22Rv1 (cell line): ENCODE measurements at regions not wholly inside any gene's neighbourhood (a gene's known extent, or its start where the extent isn't known, plus 50 kb on each side); places are given as distances from the start of the nearest gene placed in this dataset.

ENCODE experiments used
- H3K27ac ChIP-seq: fragments of 450-650 bp; 2 replicates; pipeline ENCODE4 v1.5.1; 2017
- CTCF ChIP-seq: fragments of 450-650 bp; IDR thresholded peaks from 2 replicates; pipeline ENCODE4 v1.5.1; 2017; ENCODE audit warnings: mild to moderate bottlenecking
- ZFX ChIP-seq: fragments of 450-650 bp; IDR thresholded peaks from 2 replicates; pipeline ENCODE4 v1.6.1; 2017; ENCODE audit warnings: antibody characterized with exemption, borderline replicate concordance

DNA sequence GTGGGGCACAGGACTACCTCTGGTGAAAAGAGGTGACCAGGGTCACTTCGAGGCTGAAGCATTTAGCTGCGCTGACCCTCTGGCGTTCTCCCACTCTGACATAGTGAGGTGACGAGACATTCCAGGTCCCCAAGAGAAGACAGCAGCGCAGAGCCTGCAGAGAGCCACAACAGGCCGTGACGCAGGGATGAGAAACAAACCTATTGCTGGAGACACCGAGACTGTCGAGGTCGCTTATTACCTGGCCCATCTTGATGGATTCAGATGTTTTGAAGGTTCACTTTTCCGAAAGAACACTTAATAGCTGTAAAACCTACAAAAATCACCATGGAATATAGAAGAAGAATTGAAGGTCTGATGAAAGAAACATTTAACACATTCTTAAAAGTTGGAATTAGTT lies 466.3 kb downstream of the NR2F2 start:
- H3K27ac ChIP-seq: no peak overlapping the region
- TF ChIP-seq ZFX (no peak), CTCF (no peak)

DNA sequence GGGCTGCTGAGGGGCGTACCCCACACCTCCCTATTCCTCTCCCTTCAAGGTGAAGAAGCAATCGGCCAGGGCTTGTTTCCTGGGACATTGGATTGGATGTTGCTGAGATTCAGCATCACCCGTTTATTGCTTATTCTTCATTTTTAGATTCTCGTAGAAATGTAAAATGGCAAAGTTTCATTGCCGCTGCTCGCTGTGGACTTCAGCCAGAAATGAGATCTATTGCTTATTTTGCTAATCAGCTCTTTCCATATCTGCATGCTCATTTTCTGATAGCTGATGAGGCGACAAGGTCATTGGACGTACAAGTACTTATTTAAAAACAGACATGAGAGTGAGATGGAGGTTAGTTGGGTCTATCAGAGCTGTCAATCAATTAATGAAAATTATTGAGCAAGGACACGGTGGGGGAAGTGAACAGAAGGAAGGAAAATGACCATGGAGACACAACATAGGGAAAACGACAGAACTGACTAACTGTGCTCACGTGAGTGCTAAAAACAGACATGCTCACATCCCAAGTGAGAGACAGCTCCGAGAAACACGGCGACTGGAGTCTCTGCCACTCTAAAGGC lies 471.2 kb downstream of the NR2F2 start:
- TF ChIP-seq ZFX (no peak), CTCF (no peak)
- H3K27ac ChIP-seq: no peak overlapping the region

DNA sequence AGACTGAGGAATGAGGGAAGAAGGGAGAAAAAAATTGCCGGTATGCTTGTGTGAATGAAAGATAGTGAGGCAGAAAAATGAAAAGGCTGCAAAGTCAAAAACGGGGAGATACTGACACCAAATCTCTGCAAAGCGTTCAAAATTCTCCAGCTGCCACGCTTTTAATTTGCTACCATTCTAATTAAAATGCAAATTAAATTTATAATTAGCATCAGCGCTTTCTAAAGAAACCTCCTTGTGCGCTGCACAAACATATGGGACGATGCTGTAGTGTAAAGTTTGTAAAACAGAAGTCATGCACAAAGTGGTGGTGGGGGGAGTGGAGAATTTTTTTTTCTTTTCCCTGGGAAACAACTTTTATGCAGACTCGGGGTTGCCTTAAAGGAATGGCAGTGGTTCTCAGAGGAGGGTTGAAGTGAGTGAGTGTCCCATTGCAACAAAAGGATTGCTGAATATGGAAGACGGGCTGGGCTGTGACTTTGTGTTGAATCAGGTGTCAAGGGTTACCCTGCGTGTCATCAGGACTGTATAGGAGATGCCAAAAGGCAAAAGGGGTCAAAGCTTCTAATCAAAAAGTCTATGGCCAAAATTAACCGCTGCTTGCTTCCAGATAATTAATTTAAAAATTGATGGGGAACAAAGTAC lies 472.2 kb downstream of the NR2F2 start:
- H3K27ac ChIP-seq: no peak overlapping the region
- TF ChIP-seq CTCF: no peak
- no peak for TF ChIP-seq ZFX

GRCh38 chr15:96804754-96805153 lies 474.3 kb downstream of the NR2F2 start:
- TF ChIP-seq CTCF: no peak
- H3K27ac ChIP-seq: no peak overlapping the region

- TF ChIP-seq ZFX: no peak
- TF ChIP-seq CTCF: no peak
- H3K27ac ChIP-seq: no peak overlapping the region
These were observed 476.9 kb downstream of the NR2F2 start for GRCh38 chr15:96807361-96807760.

DNA sequence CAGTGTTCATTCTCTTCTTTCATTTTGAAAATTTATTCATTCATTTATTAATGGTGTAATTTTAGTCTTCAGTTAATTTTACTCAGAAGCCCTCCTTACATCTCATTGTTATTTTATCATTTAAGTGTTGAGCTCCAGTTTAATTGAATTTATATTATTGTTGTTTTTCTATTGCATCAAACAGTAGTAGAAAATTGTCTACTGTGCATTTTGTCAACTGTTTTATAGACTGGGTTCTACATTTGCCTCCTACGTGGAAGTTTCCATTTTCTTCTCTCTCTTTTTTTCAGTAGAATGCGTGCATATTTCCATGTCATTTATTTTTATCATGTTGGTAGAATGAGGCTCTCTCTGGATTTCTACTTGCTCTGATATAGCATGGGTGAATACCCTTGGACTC lies 487.4 kb downstream of the NR2F2 start:
- no peak overlapping the region for H3K27ac ChIP-seq
- TF ChIP-seq ZFX (no peak), CTCF (no peak)

- H3K27ac ChIP-seq: no peak overlapping the region
- TF ChIP-seq ZFX (no peak), CTCF (no peak)
These were observed 488.4 kb downstream of the NR2F2 start for GRCh38 chr15:96818861-96819260.
